GM12878 (cell line): ENCODE measurements at regions not wholly inside any gene's neighbourhood (a gene's known extent, or its start where the extent isn't known, plus 50 kb on each side); places are given as distances from the start of the nearest gene placed in this dataset.

Experiments
- ATAC-seq: fragments of 200-7000 bp; cut with Tn5 transposase; 3 replicates; pipeline ENCODE4 v1.9.1; 2020; ENCODE audit warnings: mild to moderate bottlenecking, moderate library complexity
- BruUV-seq: library from RNA; stranded (reverse); fragments of 400-500 nt; replicated peaks from 2 replicates; lab custom pipeline; 2021; lab: Mats Ljungman, UMichigan
- CTCF ChIA-PET: fragments of 300-600 bp; sonication (Branson Sonifier 250); formaldehyde crosslinking; extraction: SDS; loops from one replicate; lab custom pipeline; 2021; ENCODE audit warnings: inconsistent platforms; lab: Yijun Ruan, JAX
- POLR2A ChIA-PET: fragments of 350-600 bp; formaldehyde crosslinking; extraction: SDS; loops from one replicate; lab custom pipeline; 2021; ENCODE audit warnings: inconsistent platforms; lab: Charles Lee
- RAD21 ChIA-PET: fragments of 300-600 bp; sonication (Branson Sonifier 250); formaldehyde crosslinking; loops from one replicate; lab custom pipeline; 2023; ENCODE audit warnings: antibody characterized with exemption; ENCODE audit not compliant: unreplicated experiment; lab: Charles Lee
- SMC1A ChIA-PET: fragments of 300-600 bp; sonication (Branson Sonifier 250); formaldehyde crosslinking; loops from one replicate; lab custom pipeline; 2023; ENCODE audit not compliant: unreplicated experiment, uncharacterized antibody; lab: Charles Lee
- DNase-seq: peaks from one replicate; pipeline ENCODE4 v3.0.0-alpha.2; 2011; ENCODE audit warnings: low read depth, low spot score
- FAIRE-seq: peaks from 3 replicates; lab custom pipeline; 2011; peaks lifted over from hg19 to GRCh38; lab: Jason Lieb, UNC
- H2AFZ ChIP-seq: 2 replicates; pipeline ENCODE4 v1.6.0; 2011; ENCODE audit warnings: low read depth, low read length, control low read depth; ENCODE audit not compliant: control insufficient read depth
- H3K27ac ChIP-seq: 2 replicates; pipeline ENCODE4 v1.5.1; 2011; ENCODE audit warnings: control low read depth; ENCODE audit not compliant: control insufficient read depth, insufficient read depth
- H3K27me3 ChIP-seq, 2 experiments: replicated peaks in 1 of 2; 2 replicates each; pipeline versions ENCODE4 v1.6.0 to v1.6.1; 2011; ENCODE audit warnings: low read length in 1 of 2; ENCODE audit not compliant: control insufficient read depth in 2 of 2, insufficient read depth in 2 of 2
- H3K36me3 ChIP-seq, 2 experiments: 2 replicates each; pipeline ENCODE4 v1.5.1; 2011; ENCODE audit warnings: low read length in 1 of 2; ENCODE audit not compliant: control insufficient read depth in 2 of 2, insufficient read depth in 2 of 2
- H3K4me1 ChIP-seq: 2 replicates; pipeline ENCODE4 v1.6.1; 2011; ENCODE audit warnings: mild to moderate bottlenecking, low read length, moderate library complexity, mixed read lengths; ENCODE audit not compliant: control insufficient read depth, insufficient read depth
- H3K4me2 ChIP-seq: 2 replicates; pipeline ENCODE4 v1.6.0; 2011; ENCODE audit warnings: control low read depth; ENCODE audit not compliant: control insufficient read depth, insufficient read depth
- H3K4me3 ChIP-seq: fragments of 200-600 bp; sonication (generic); 2 replicates; pipeline ENCODE4 v1.5.1; 2016
- H3K79me2 ChIP-seq: 2 replicates; pipeline ENCODE4 v1.6.0; 2011; ENCODE audit warnings: low read length; ENCODE audit not compliant: control insufficient read depth, insufficient read depth
- H3K9ac ChIP-seq: 2 replicates; pipeline ENCODE4 v1.8.0; 2011; ENCODE audit warnings: low read length, control low read depth, mixed read lengths; ENCODE audit not compliant: control insufficient read depth, insufficient read depth
- H3K9me3 ChIP-seq: replicated peaks from 3 replicates; pipeline ENCODE4 v1.5.1; 2011; ENCODE audit warnings: mild to moderate bottlenecking, low read length; ENCODE audit not compliant: control insufficient read depth, insufficient read depth
- H4K20me1 ChIP-seq: 2 replicates; pipeline ENCODE4 v1.6.0; 2011; ENCODE audit not compliant: control insufficient read depth, insufficient read depth
- BACH1 ChIP-seq: fragments of 450-650 bp; IDR thresholded peaks from 2 replicates; pipeline ENCODE4 v1.6.1; 2017; ENCODE audit warnings: mild to moderate bottlenecking, borderline replicate concordance
- CEBPB ChIP-seq, 2 experiments: fragments of 150-350 bp in 1 of 2; IDR thresholded peaks; 2 replicates each; pipeline ENCODE4 v1.6.1; 2012 to 2014; ENCODE audit warnings: low read depth in 2 of 2, low read length in 2 of 2, borderline replicate concordance in 1 of 2, inconsistent platforms in 1 of 2
- E2F4 ChIP-seq: IDR thresholded peaks from 2 replicates; pipeline ENCODE4 v1.6.1; 2012; ENCODE audit warnings: low read depth, low read length, improper control_type of control experiment
- EED ChIP-seq: sonication (generic); IDR thresholded peaks from 2 replicates; pipeline ENCODE4 v1.6.1; 2016; ENCODE audit warnings: antibody characterized with exemption, low read depth
- IRF3 ChIP-seq: fragments of 450-650 bp; IDR thresholded peaks from 2 replicates; pipeline ENCODE4 v1.6.1; 2014; ENCODE audit warnings: mild to moderate bottlenecking
- NFYB ChIP-seq: IDR thresholded peaks from 2 replicates; pipeline ENCODE4 v1.6.1; 2011; ENCODE audit warnings: low read depth, mild to moderate bottlenecking, low read length, improper control_type of control experiment, moderate library complexity; ENCODE audit not compliant: insufficient read depth
- SREBF2 ChIP-seq: IDR thresholded peaks from 2 replicates; pipeline ENCODE4 v1.6.1; 2012; ENCODE audit warnings: mild to moderate bottlenecking, low read length
- STAT3 ChIP-seq: IDR thresholded peaks from 2 replicates; pipeline ENCODE4 v1.6.1; 2011; ENCODE audit warnings: low read depth, low read length, improper control_type of control experiment
- TBL1XR1 ChIP-seq: IDR thresholded peaks from 2 replicates; pipeline ENCODE4 v1.6.1; 2012; ENCODE audit warnings: low read depth, low read length, improper control_type of control experiment
- ZNF592 ChIP-seq: fragments of 450-650 bp; IDR thresholded peaks from 2 replicates; pipeline ENCODE4 v1.6.1; 2017; ENCODE audit warnings: mild to moderate bottlenecking, moderate library complexity
- ZSCAN29 ChIP-seq: fragments of 450-650 bp; IDR thresholded peaks from 2 replicates; pipeline ENCODE4 v1.6.1; 2017; ENCODE audit warnings: mild to moderate bottlenecking, moderate library complexity
- WGBS: methylation state at CpG from one replicate; pipeline ENCODE4 v1.1.6; 2016; ENCODE audit warnings: low lambda C conversion rate; ENCODE audit not compliant: insufficient replicate concordance, insufficient coverage; ENCODE audit errors: missing lambda C conversion rate; 5-methylcytosine and 5-hydroxymethylcytosine counted together
- in situ Hi-C: fragments of 300-500 bp; cut with MboI; formaldehyde crosslinking; loops from 9 replicates; pipeline ENCODE4 v1.14.3; 2018; ENCODE audit warnings: mixed read lengths
- intact Hi-C: fragments of 100-400 bp; cut with micrococcal nuclease; formaldehyde crosslinking; loops from one replicate; pipeline ENCODE4 v1.14.2; 2022; ENCODE audit not compliant: unreplicated experiment
- TF ChIP-seq, protein P1 (sequence below): fragments of 150-350 bp; IDR thresholded peaks from 2 replicates; pipeline ENCODE4 v1.6.1; 2016; ENCODE audit warnings: low read depth, low read length

- TF ChIP-seq E2F4 (no peak), IRF3 (no peak), ZSCAN29 (no peak), NFYB (no peak), STAT3 (no peak)
Measured at GRCh38 chr15:39454189-39454986, 126.5 kb upstream of the THBS1 start (continued).

DNA sequence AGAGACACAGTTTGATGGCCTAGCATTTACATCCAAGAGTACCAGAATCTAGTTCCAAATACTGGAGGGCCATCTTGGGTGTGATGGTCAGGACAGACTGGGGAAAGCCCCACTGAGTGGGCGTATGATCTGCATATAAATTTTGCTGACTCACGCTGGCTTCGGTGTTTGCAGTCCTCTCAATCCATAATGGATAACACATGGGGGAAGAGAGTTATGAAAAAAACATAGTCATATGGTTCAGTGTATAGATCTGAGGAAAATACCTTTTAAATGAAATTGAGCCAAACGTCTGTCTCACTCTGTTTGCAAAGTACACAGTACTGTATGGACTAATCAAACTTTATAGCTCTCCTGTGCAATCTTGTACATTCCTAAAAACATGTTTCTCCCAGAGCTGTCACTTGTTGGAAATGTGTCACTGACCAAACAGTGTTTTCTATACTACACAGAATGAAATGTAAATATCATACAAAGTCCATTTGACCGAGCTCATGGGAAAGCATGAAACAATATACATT, 125.3 kb upstream of the THBS1 start:
- WGBS: 8% methylated on average over 5 of the region's 5 CpGs
- Histone ChIP-seq H3K27me3 (no peaks in the 10 kb centered on the region), H3K9ac (no peak overlapping the region), H3K27ac (no peak overlapping the region), H3K36me3 (no peaks in the 10 kb centered on the region), H4K20me1 (no peaks in the 10 kb centered on the region), H3K79me2 (no peaks in the 10 kb centered on the region), H3K9me3 (no peaks in the 10 kb centered on the region; the same call in 2 of the 3 replicates), H3K4me3 (no peak overlapping the region), H3K4me1 (peaks cover 5% of the 10 kb centered on the region; the same call in 1 of the 2 replicates), H2AFZ (no peak overlapping the region), H3K4me2 (no peak overlapping the region)
- BruUV-seq: no TSS peak
- ChIA-PET RAD21 (no interaction called here), CTCF (no interaction called here), SMC1A (no interaction called here), POLR2A (no interaction called here)
- in situ Hi-C loops (no loop called here), intact Hi-C loops (no loop called here)
- DNase-seq (no peak), FAIRE-seq (no peak), ATAC-seq (peak; percentile 57)
- TF ChIP-seq TBL1XR1 (no peak), CEBPB (IDR thresholded peaks at IDR 0.05; ENCODE audit: borderline replicate concordance in 1 of 2, low read depth in 2 of 2, low read length in 2 of 2) (no peak), EED (no peak), SREBF2 (no peak), ZNF592 (no peak), BACH1 (peak; percentile 91)
- TF ChIP-seq, protein P1, sequence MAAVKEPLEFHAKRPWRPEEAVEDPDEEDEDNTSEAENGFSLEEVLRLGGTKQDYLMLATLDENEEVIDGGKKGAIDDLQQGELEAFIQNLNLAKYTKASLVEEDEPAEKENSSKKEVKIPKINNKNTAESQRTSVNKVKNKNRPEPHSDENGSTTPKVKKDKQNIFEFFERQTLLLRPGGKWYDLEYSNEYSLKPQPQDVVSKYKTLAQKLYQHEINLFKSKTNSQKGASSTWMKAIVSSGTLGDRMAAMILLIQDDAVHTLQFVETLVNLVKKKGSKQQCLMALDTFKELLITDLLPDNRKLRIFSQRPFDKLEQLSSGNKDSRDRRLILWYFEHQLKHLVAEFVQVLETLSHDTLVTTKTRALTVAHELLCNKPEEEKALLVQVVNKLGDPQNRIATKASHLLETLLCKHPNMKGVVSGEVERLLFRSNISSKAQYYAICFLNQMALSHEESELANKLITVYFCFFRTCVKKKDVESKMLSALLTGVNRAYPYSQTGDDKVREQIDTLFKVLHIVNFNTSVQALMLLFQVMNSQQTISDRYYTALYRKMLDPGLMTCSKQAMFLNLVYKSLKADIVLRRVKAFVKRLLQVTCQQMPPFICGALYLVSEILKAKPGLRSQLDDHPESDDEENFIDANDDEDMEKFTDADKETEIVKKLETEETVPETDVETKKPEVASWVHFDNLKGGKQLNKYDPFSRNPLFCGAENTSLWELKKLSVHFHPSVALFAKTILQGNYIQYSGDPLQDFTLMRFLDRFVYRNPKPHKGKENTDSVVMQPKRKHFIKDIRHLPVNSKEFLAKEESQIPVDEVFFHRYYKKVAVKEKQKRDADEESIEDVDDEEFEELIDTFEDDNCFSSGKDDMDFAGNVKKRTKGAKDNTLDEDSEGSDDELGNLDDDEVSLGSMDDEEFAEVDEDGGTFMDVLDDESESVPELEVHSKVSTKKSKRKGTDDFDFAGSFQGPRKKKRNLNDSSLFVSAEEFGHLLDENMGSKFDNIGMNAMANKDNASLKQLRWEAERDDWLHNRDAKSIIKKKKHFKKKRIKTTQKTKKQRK: no peak
